Transverse colon (tissue), 4 donors: ENCODE measurements at regions not wholly inside any gene's neighbourhood (a gene's known extent, or its start where the extent isn't known, plus 50 kb on each side); places are given as distances from the start of the nearest gene placed in this dataset.

Source experiments
- CTCF ChIP-seq, 5 experiments: fragments of 200-600 bp in 3 of 5; fragments of 450-650 bp in 2 of 5; sonication (generic) in 3 of 5; IDR thresholded peaks; 1 replicate in 2 of 5; 2 replicates in 3 of 5; pipeline ENCODE4 v1.5.1; 2016 to 2017; ENCODE audit warnings: antibody characterized with exemption in 5 of 5, inconsistent platforms in 3 of 5, mild to moderate bottlenecking in 2 of 5, moderate library complexity in 1 of 5
- POLR2AphosphoS5 ChIP-seq, 3 donors: sonication (generic); formaldehyde crosslinking; IDR thresholded peaks; one replicate each; pipeline ENCODE4 v1.6.1; 2016; ENCODE audit warnings: antibody characterized with exemption in 3 of 3

DNA sequence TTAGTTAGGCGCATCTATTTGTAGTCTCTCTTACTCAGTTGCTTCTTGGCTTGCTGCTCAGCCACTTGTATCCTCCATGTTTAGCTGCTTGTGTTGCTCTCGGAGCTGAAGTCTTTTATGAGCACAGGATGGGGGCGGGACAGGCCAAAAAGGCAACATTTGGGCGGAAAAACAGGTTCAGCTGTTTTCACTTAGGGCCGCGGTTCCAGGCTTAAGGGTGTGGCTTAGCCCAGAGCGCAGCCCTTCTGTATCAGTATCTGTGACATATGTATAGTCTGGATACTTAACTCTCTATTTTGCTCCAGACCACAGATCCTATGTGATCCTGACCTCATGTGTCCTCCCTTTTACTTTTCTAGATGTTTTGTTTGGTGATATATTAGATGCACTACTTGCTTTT lies 763.5 kb downstream of the SUCLG1 start:
- no peak for TF ChIP-seq POLR2AphosphoS5 (IDR thresholded peaks at IDR 0.05)
- TF ChIP-seq CTCF (IDR thresholded peaks at IDR 0.05) = no peak
